ENCODE measurements at regions not wholly inside any gene's neighbourhood (a gene's known extent, or its start where the extent isn't known, plus 50 kb on each side); places are given as distances from the start of the nearest gene placed in this dataset.

DNA sequence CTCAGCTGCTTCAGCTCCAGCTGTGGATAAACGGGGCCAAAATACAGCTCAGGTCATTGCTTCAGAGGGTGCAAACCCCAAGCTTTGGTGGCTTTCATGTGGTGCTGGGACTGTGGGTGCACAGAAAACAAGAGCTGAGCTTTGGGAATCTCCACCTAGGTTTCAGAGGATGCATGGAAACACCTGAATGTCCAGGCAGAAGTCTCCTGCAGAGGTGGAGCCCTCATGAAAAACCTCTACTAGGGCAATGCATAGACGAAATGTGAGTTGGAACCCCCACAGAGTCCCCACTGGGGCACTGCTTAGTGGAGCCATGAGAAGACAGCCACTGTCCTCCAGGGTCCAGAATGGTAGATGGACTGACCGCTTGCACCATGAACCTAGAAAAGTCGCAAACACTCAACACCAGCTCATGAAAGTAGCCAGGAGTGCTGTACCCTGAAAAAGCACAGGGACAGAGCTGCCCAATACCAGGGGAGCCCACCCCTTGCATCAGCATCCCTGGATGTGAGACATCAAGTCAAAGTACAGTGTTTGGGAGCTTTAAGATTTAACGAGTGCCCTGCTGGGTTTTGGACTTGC, 147.9 kb upstream of the SOX11 start:
- TF ChIP-seq, protein P1, sequence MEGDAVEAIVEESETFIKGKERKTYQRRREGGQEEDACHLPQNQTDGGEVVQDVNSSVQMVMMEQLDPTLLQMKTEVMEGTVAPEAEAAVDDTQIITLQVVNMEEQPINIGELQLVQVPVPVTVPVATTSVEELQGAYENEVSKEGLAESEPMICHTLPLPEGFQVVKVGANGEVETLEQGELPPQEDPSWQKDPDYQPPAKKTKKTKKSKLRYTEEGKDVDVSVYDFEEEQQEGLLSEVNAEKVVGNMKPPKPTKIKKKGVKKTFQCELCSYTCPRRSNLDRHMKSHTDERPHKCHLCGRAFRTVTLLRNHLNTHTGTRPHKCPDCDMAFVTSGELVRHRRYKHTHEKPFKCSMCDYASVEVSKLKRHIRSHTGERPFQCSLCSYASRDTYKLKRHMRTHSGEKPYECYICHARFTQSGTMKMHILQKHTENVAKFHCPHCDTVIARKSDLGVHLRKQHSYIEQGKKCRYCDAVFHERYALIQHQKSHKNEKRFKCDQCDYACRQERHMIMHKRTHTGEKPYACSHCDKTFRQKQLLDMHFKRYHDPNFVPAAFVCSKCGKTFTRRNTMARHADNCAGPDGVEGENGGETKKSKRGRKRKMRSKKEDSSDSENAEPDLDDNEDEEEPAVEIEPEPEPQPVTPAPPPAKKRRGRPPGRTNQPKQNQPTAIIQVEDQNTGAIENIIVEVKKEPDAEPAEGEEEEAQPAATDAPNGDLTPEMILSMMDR (IDR thresholded peaks at IDR 0.05) = no peak
- Histone ChIP-seq H3K9me3 (ENCODE audit: control insufficient read depth in 1 of 2, insufficient read depth in 1 of 2, low read length in 2 of 2) (peaks cover 0 to 13% of the 10 kb centered on the region in 2 experiments), H3K4me3 (ENCODE audit: low read length) (no peak overlapping the region), H3K27me3 (ENCODE audit: control insufficient read depth in 1 of 2, insufficient read depth in 2 of 2, low read length in 2 of 2) (no peaks in the 10 kb centered on the region), H3K36me3 (ENCODE audit: insufficient read depth, low read length) (no peaks in the 10 kb centered on the region), H3K27ac (ENCODE audit: low read depth in 1 of 2, low read length in 2 of 2) (no peak overlapping the region), H3K4me1 (ENCODE audit: insufficient read depth, low read length) (no peaks in the 10 kb centered on the region)
- Mint-ChIP-seq H3K27ac (no peak overlapping the region), H3K9me3 (peaks cover 4% of the 10 kb centered on the region), H3K27me3 (no peaks in the 10 kb centered on the region), H3K4me3 (no peak overlapping the region), H3K36me3 (ENCODE audit: low read depth) (no peaks in the 10 kb centered on the region), H3K4me1 (ENCODE audit: low read depth) (no peaks in the 10 kb centered on the region)
- ChIA-PET CTCF (no interaction called here), POLR2A (no interaction called here)
- ATAC-seq (ENCODE audit: poor library complexity) (no peak), DNase-seq (no peak)
- intact Hi-C loops (cut with DNase I, micrococcal nuclease) = no loop called here

DNA sequence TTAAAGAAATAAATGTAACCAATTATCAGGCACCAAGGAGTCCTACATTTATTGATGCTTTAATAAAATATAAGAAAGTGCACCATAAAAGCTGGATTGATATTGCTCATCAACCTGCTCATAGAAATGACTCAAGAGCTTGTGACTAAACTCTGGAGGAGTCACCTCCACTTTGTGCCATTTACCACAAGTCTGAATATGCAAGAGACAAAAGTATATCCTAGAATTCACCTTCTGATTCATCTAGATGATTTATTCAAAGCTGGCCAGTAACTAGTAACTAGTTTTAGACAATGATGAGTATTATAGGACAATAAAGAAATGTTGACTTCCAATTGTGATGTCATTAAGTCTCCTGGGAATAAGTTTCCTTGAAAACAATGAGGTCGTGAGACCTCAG, 146.0 kb upstream of the SOX11 start:
- POLR2A ChIA-PET = no interaction called here
- no peaks in the 10 kb centered on the region for H3K27me3 ChIP-seq (ENCODE audit: control insufficient read depth in 1 of 2, insufficient read depth in 2 of 2, low read length in 2 of 2)
- Mint-ChIP-seq H3K27me3 (no peaks in the 10 kb centered on the region), H3K36me3 (ENCODE audit: low read depth) (no peaks in the 10 kb centered on the region), H3K9me3 (peaks cover 4% of the 10 kb centered on the region), H3K4me3 (no peak overlapping the region), H3K4me1 (ENCODE audit: low read depth) (no peaks in the 10 kb centered on the region), H3K27ac (no peak overlapping the region)
- DNase-seq (no peak), ATAC-seq (ENCODE audit: poor library complexity) (no peak)
- TF ChIP-seq, protein P1 (IDR thresholded peaks at IDR 0.05) = no peak
- no peaks in the 10 kb centered on the region for H3K4me1 ChIP-seq (ENCODE audit: insufficient read depth, low read length)
- H3K27ac ChIP-seq (ENCODE audit: low read depth in 1 of 2, low read length in 2 of 2) = no peak overlapping the region
- no peak overlapping the region for H3K4me3 ChIP-seq (ENCODE audit: low read length)
- CTCF ChIA-PET = no interaction called here
- intact Hi-C loops (cut with DNase I, micrococcal nuclease) = no loop called here
- no peaks in the 10 kb centered on the region for H3K36me3 ChIP-seq (ENCODE audit: insufficient read depth, low read length)
- H3K9me3 ChIP-seq (ENCODE audit: control insufficient read depth in 1 of 2, insufficient read depth in 1 of 2, low read length in 2 of 2) = peaks cover 0 to 9% of the 10 kb centered on the region in 2 experiments

DNA sequence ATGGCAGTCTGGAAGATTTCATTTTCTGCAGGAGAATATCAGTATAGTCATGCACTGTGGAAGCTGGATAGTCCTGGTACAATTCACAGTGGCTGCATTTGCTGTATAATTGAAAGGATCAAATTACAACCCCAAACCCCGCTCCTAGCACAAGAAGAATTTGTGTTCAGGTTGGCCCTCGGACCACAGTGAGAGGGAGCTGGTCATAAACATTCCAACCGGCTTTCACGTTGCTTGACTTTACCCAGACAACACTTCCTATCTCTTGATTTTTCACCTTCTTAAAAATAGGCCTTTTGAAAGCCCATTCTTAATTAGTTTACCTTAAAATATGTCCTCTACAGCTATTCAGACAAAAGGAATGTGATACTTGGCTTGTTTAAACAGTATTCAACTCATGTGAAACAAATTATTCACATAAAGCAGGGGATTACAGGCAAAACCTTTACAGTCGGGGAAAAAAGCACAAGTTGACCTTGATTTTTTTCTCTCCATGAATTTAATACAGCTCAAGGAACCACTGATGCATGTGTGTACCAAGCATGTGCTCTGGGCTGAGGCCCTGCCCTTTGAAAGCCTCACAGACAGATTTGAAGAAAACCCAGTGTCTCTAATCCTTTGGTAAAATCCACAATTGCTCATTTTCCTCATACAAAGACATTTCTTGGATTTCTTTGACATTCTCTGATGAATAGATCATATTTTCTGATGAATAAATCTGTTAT, 143.0 kb upstream of the SOX11 start:
- Histone ChIP-seq H3K27ac (ENCODE audit: low read depth in 1 of 2, low read length in 2 of 2) (no peak overlapping the region), H3K9me3 (ENCODE audit: control insufficient read depth in 1 of 2, insufficient read depth in 1 of 2, low read length in 2 of 2) (peaks cover 0 to 5% of the 10 kb centered on the region in 2 experiments), H3K4me1 (ENCODE audit: insufficient read depth, low read length) (no peaks in the 10 kb centered on the region), H3K36me3 (ENCODE audit: insufficient read depth, low read length) (no peaks in the 10 kb centered on the region), H3K4me3 (ENCODE audit: low read length) (no peak overlapping the region), H3K27me3 (ENCODE audit: control insufficient read depth in 1 of 2, insufficient read depth in 2 of 2, low read length in 2 of 2) (no peaks in the 10 kb centered on the region)
- DNase-seq (no peak), ATAC-seq (ENCODE audit: poor library complexity) (no peak)
- Mint-ChIP-seq H3K36me3 (ENCODE audit: low read depth) (no peaks in the 10 kb centered on the region), H3K27ac (no peak overlapping the region), H3K4me3 (no peak overlapping the region), H3K4me1 (ENCODE audit: low read depth) (no peaks in the 10 kb centered on the region), H3K27me3 (no peaks in the 10 kb centered on the region), H3K9me3 (peaks cover 5% of the 10 kb centered on the region)
- TF ChIP-seq, protein P1 (IDR thresholded peaks at IDR 0.05) = no peak
- intact Hi-C loops (cut with DNase I, micrococcal nuclease) = no loop called here
- ChIA-PET POLR2A (no interaction called here), CTCF (no interaction called here)

Data from CD4-positive, alpha-beta T cell (primary cell).